Mesendoderm (in vitro differentiated cells): ENCODE measurements at regions not wholly inside any gene's neighbourhood (a gene's known extent, or its start where the extent isn't known, plus 50 kb on each side); places are given as distances from the start of the nearest gene placed in this dataset.
"Not testable (repeated sequence)": the region's sequence is repeated elsewhere in the genome, so short reads cannot be mapped to it uniquely, and the experiment has no call there.

ENCODE experiments used
- DNase-seq: peaks from one replicate; pipeline ENCODE4 v3.0.0; 2013
- H2AK5ac ChIP-seq: 2 replicates; pipeline ENCODE4 v1.6.1; 2013; ENCODE audit warnings: low read length, inconsistent platforms
- H2BK120ac ChIP-seq: 2 replicates; pipeline ENCODE4 v1.6.1; 2013; ENCODE audit warnings: low read depth, mild to moderate bottlenecking, low read length, moderate library complexity, mixed read lengths
- H2BK15ac ChIP-seq: replicated peaks from 2 replicates; pipeline ENCODE4 v1.6.1; 2013; ENCODE audit warnings: low read depth, mild to moderate bottlenecking, moderate library complexity
- H2BK5ac ChIP-seq: 2 replicates; pipeline ENCODE4 v1.6.1; 2013; ENCODE audit warnings: low read length, inconsistent platforms
- H3K18ac ChIP-seq: 2 replicates; pipeline ENCODE4 v1.6.1; 2013; ENCODE audit warnings: mild to moderate bottlenecking, low read length, mixed read lengths
- H3K23ac ChIP-seq: one replicate; pipeline ENCODE4 v1.6.1; 2013; ENCODE audit warnings: low read length
- H3K27ac ChIP-seq: 2 replicates; pipeline ENCODE4 v1.5.1; 2013; ENCODE audit warnings: low read depth, mild to moderate bottlenecking, inconsistent platforms, low read length, moderate library complexity
- H3K27me3 ChIP-seq: 2 replicates; pipeline ENCODE4 v1.6.1; 2013; ENCODE audit warnings: low read length, control low read depth, mild to moderate bottlenecking, inconsistent platforms; ENCODE audit not compliant: insufficient read depth, poor library complexity
- H3K36me3 ChIP-seq: 2 replicates; pipeline ENCODE4 v1.6.1; 2013; ENCODE audit warnings: low read length, inconsistent platforms; ENCODE audit not compliant: control insufficient read depth, insufficient read depth
- H3K4ac ChIP-seq: one replicate; pipeline ENCODE4 v1.6.1; 2013; ENCODE audit warnings: low read depth, mild to moderate bottlenecking, low read length, moderate library complexity
- H3K4me1 ChIP-seq: 2 replicates; pipeline ENCODE4 v1.6.1; 2013; ENCODE audit warnings: low read depth, low read length, inconsistent platforms; ENCODE audit not compliant: control insufficient read depth
- H3K4me2 ChIP-seq: 2 replicates; pipeline ENCODE4 v1.6.1; 2013; ENCODE audit warnings: low read length
- H3K4me3 ChIP-seq: 2 replicates; pipeline ENCODE4 v1.5.1; 2013; ENCODE audit warnings: mild to moderate bottlenecking, low read length
- H3K56ac ChIP-seq: one replicate; pipeline ENCODE4 v1.6.1; 2013; ENCODE audit warnings: low read length
- H3K79me1 ChIP-seq: 2 replicates; pipeline ENCODE4 v1.6.1; 2013; ENCODE audit warnings: low read length, inconsistent platforms
- H3K79me2 ChIP-seq: 2 replicates; pipeline ENCODE4 v1.6.1; 2013; ENCODE audit warnings: mild to moderate bottlenecking, low read length; ENCODE audit not compliant: control insufficient read depth, insufficient read depth
- H3K9ac ChIP-seq: 2 replicates; pipeline ENCODE4 v1.6.1; 2013; ENCODE audit warnings: low read length, inconsistent platforms
- H4K5ac ChIP-seq: one replicate; pipeline ENCODE4 v1.6.1; 2013; ENCODE audit warnings: low read length
- H4K8ac ChIP-seq: one replicate; pipeline ENCODE4 v1.6.1; 2013; ENCODE audit warnings: low read depth, mild to moderate bottlenecking, control low read depth, low read length, moderate library complexity
- WGBS: extraction: QIAGEN DNeasy Blood & Tissue Kit; methylation state at CpG from one replicate; pipeline ENCODE4 v1.1.7; 2013; ENCODE audit warnings: low lambda C conversion rate, missing lambda C conversion rate; ENCODE audit not compliant: insufficient coverage; ENCODE audit errors: extremely low coverage; 5-methylcytosine and 5-hydroxymethylcytosine counted together

- not testable (repeated sequence) for H3K4me2 ChIP-seq, DNase-seq, H3K36me3 ChIP-seq, H3K79me2 ChIP-seq, H2BK15ac ChIP-seq, H3K4me3 ChIP-seq, H3K23ac ChIP-seq, H3K4me1 ChIP-seq, H3K4ac ChIP-seq, H2BK120ac ChIP-seq, H3K18ac ChIP-seq, H3K27me3 ChIP-seq, H3K79me1 ChIP-seq, H2AK5ac ChIP-seq, H4K5ac ChIP-seq, H4K8ac ChIP-seq, H2BK5ac ChIP-seq, H3K56ac ChIP-seq, H3K9ac ChIP-seq, H3K27ac ChIP-seq
Observed at GRCh38 chr15:47098526-47098925, 618.8 kb upstream of the SEMA6D start.

- no CpG with 5 or more reads among the region's 6 CpGs for WGBS
- not testable (repeated sequence) for H4K5ac ChIP-seq, H3K18ac ChIP-seq, H3K4me3 ChIP-seq, DNase-seq, H2BK5ac ChIP-seq, H3K27me3 ChIP-seq, H2AK5ac ChIP-seq, H3K79me1 ChIP-seq, H3K4me2 ChIP-seq, H3K79me2 ChIP-seq, H3K23ac ChIP-seq, H3K9ac ChIP-seq, H3K4ac ChIP-seq, H2BK15ac ChIP-seq, H3K56ac ChIP-seq, H4K8ac ChIP-seq, H3K36me3 ChIP-seq, H3K4me1 ChIP-seq, H2BK120ac ChIP-seq, H3K27ac ChIP-seq
Observed at GRCh38 chr15:47099801-47100200, 617.5 kb upstream of the SEMA6D start.

DNA sequence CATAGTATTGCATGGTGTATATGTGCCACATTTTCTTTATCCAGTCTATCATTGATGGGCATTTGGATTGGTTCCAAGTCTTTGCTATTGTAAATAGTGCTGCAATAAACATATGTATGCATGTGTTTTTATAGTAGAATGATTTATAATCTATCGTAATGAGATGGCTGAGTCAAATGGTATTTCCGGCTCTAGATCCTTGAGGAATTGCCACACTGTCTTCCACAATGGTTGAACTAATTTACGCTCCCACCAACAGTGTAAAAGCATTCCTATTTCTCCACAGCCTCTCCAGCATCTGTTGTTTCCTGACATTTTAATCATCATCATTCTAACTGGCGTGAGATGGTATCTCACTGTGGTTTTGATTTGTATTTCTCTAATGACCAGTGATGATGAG, 608.5 kb upstream of the SEMA6D start:
- no CpG with 5 or more reads among the region's 4 CpGs for WGBS
- not testable (repeated sequence) for H3K23ac ChIP-seq, H3K4ac ChIP-seq, H3K27me3 ChIP-seq, H3K18ac ChIP-seq, H3K56ac ChIP-seq, H3K36me3 ChIP-seq, H4K5ac ChIP-seq, H4K8ac ChIP-seq, H3K9ac ChIP-seq, H3K27ac ChIP-seq, DNase-seq, H3K4me2 ChIP-seq, H3K4me1 ChIP-seq, H2BK15ac ChIP-seq, H2BK120ac ChIP-seq, H3K4me3 ChIP-seq, H2AK5ac ChIP-seq, H2BK5ac ChIP-seq, H3K79me2 ChIP-seq, H3K79me1 ChIP-seq

- no peak overlapping the region for H2BK15ac ChIP-seq
- no peak overlapping the region for H3K27ac ChIP-seq
- H4K8ac ChIP-seq, result no peak overlapping the region
- no peak for DNase-seq
- H3K4me1 ChIP-seq, result no peaks in the 10 kb centered on the region
- no peak overlapping the region for H3K4ac ChIP-seq
- no peaks in the 10 kb centered on the region for H3K27me3 ChIP-seq
- H3K4me2 ChIP-seq, result no peak overlapping the region
- no peak overlapping the region for H4K5ac ChIP-seq
- no peak overlapping the region for H2AK5ac ChIP-seq
- no CpG with 5 or more reads among the region's 2 CpGs for WGBS
- no peaks in the 10 kb centered on the region for H3K79me1 ChIP-seq
- H2BK120ac ChIP-seq, result no peak overlapping the region
- no peak overlapping the region for H2BK5ac ChIP-seq
- no peak overlapping the region for H3K56ac ChIP-seq
- H3K23ac ChIP-seq, result no peak overlapping the region
- no peak overlapping the region for H3K4me3 ChIP-seq
- no peaks in the 10 kb centered on the region for H3K79me2 ChIP-seq
- no peak overlapping the region for H3K18ac ChIP-seq
- H3K36me3 ChIP-seq, result no peaks in the 10 kb centered on the region
- H3K9ac ChIP-seq, result no peak overlapping the region
Observed at GRCh38 chr15:47116698-47117097, 600.6 kb upstream of the SEMA6D start.

DNA sequence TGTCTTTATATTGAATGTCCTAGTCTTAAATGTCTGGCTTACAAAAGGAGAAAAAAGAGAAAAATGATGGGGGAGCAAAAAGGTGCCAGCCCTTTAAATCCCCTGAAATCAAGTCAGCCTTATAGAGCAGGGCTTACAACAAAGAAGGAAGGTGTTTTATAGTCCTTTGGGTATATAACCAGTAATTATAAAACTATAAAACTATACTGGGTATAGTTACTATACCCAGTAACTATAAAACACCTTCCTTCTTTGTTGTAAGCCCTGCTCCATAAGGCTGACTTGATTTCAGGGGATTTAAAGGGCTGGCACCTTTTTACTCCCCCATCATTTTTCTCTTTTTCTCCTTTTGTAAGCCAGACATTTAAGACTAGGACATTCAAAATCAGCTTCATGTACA, 598.0 kb upstream of the SEMA6D start:
- no peak overlapping the region for H3K27ac ChIP-seq
- H2BK120ac ChIP-seq, result no peak overlapping the region
- H3K56ac ChIP-seq, result no peak overlapping the region
- H3K9ac ChIP-seq, result no peak overlapping the region
- no peaks in the 10 kb centered on the region for H3K36me3 ChIP-seq
- H3K4me3 ChIP-seq, result no peak overlapping the region
- no peak for DNase-seq
- no peak overlapping the region for H3K23ac ChIP-seq
- no peaks in the 10 kb centered on the region for H3K4me1 ChIP-seq
- H4K5ac ChIP-seq, result no peak overlapping the region
- no peak overlapping the region for H3K18ac ChIP-seq
- H3K79me2 ChIP-seq, result no peaks in the 10 kb centered on the region
- no peak overlapping the region for H2AK5ac ChIP-seq
- no peak overlapping the region for H3K4ac ChIP-seq
- no peaks in the 10 kb centered on the region for H3K27me3 ChIP-seq
- no peak overlapping the region for H2BK15ac ChIP-seq
- no peaks in the 10 kb centered on the region for H3K79me1 ChIP-seq
- H2BK5ac ChIP-seq, result no peak overlapping the region
- no peak overlapping the region for H4K8ac ChIP-seq
- H3K4me2 ChIP-seq, result no peak overlapping the region

- Histone ChIP-seq H4K5ac (no peak overlapping the region), H3K18ac (no peak overlapping the region), H3K36me3 (no peaks in the 10 kb centered on the region), H3K4me1 (no peaks in the 10 kb centered on the region), H3K4me2 (no peak overlapping the region), H2BK15ac (no peak overlapping the region), H3K79me2 (no peaks in the 10 kb centered on the region), H3K23ac (no peak overlapping the region), H3K9ac (no peak overlapping the region), H3K79me1 (no peaks in the 10 kb centered on the region), H2BK120ac (no peak overlapping the region), H3K56ac (no peak overlapping the region), H3K4ac (no peak overlapping the region), H3K27me3 (no peaks in the 10 kb centered on the region), H2BK5ac (no peak overlapping the region), H2AK5ac (no peak overlapping the region), H3K4me3 (no peak overlapping the region), H4K8ac (no peak overlapping the region), H3K27ac (no peak overlapping the region)
- DNase-seq, result no peak
- no CpG with 5 or more reads among the region's 3 CpGs for WGBS
Observed at GRCh38 chr15:47124430-47125102, 592.7 kb upstream of the SEMA6D start.
